ENCODE measurements at regions not wholly inside any gene's neighbourhood (a gene's known extent, or its start where the extent isn't known, plus 50 kb on each side); places are given as distances from the start of the nearest gene placed in this dataset.

GRCh38 chr2:13156916-13157315 lies 440.2 kb downstream of the TRIB2 start:
- Histone ChIP-seq H3K36me3 (ENCODE audit: control insufficient read depth, insufficient read depth, low read length) (no peaks in the 10 kb centered on the region), H3K4me3 (ENCODE audit: low read depth, low read length) (no peak overlapping the region), H3K4me1 (ENCODE audit: control insufficient read depth, insufficient read depth, low read length) (no peaks in the 10 kb centered on the region), H3K9me3 (ENCODE audit: control insufficient read depth, insufficient read depth, low read length) (no peaks in the 10 kb centered on the region), H3K27me3 (ENCODE audit: control insufficient read depth, insufficient read depth, low read length) (no peaks in the 10 kb centered on the region), H3K27ac (ENCODE audit: low read depth, low read length) (no peak overlapping the region)
- peak in 1 of 6 donors; percentile 35 for DNase-seq (ENCODE audit: low read depth in 4 of 6, low spot score in 6 of 6)
- WGBS (ENCODE audit: insufficient coverage) = no CpG with 5 or more reads among the region's 2 CpGs

GRCh38 chr2:13158466-13158865 lies 441.7 kb downstream of the TRIB2 start:
- Histone ChIP-seq H3K9me3 (ENCODE audit: control insufficient read depth, insufficient read depth, low read length) (no peaks in the 10 kb centered on the region), H3K27me3 (ENCODE audit: control insufficient read depth, insufficient read depth, low read length) (no peaks in the 10 kb centered on the region), H3K36me3 (ENCODE audit: control insufficient read depth, insufficient read depth, low read length) (no peaks in the 10 kb centered on the region), H3K4me1 (ENCODE audit: control insufficient read depth, insufficient read depth, low read length) (no peaks in the 10 kb centered on the region), H3K4me3 (ENCODE audit: low read depth, low read length) (no peak overlapping the region), H3K27ac (ENCODE audit: low read depth, low read length) (no peak overlapping the region)
- no peak for DNase-seq (ENCODE audit: low read depth in 4 of 6, low spot score in 6 of 6)
- WGBS (ENCODE audit: insufficient coverage) = 100% methylated on average over 1 of the region's 3 CpGs

GRCh38 chr2:13180729-13181128 lies 464.0 kb downstream of the TRIB2 start:
- H3K27me3 ChIP-seq (ENCODE audit: control insufficient read depth, insufficient read depth, low read length) = no peaks in the 10 kb centered on the region
- WGBS (ENCODE audit: insufficient coverage) = no CpG with 5 or more reads among the region's 1 CpG
- no peak overlapping the region for H3K27ac ChIP-seq (ENCODE audit: low read depth, low read length)
- DNase-seq (ENCODE audit: low read depth in 4 of 6, low spot score in 6 of 6) = no peak
- H3K4me1 ChIP-seq (ENCODE audit: control insufficient read depth, insufficient read depth, low read length) = no peaks in the 10 kb centered on the region
- no peak overlapping the region for H3K4me3 ChIP-seq (ENCODE audit: low read depth, low read length)
- no peaks in the 10 kb centered on the region for H3K36me3 ChIP-seq (ENCODE audit: control insufficient read depth, insufficient read depth, low read length)
- no peaks in the 10 kb centered on the region for H3K9me3 ChIP-seq (ENCODE audit: control insufficient read depth, insufficient read depth, low read length)

GRCh38 chr2:13193075-13193474 lies 476.3 kb downstream of the TRIB2 start:
- WGBS (ENCODE audit: insufficient coverage) = 67% methylated on average over 1 of the region's 4 CpGs
- Histone ChIP-seq H3K4me1 (ENCODE audit: control insufficient read depth, insufficient read depth, low read length) (no peaks in the 10 kb centered on the region), H3K27me3 (ENCODE audit: control insufficient read depth, insufficient read depth, low read length) (no peaks in the 10 kb centered on the region), H3K27ac (ENCODE audit: low read depth, low read length) (no peak overlapping the region), H3K9me3 (ENCODE audit: control insufficient read depth, insufficient read depth, low read length) (no peaks in the 10 kb centered on the region), H3K36me3 (ENCODE audit: control insufficient read depth, insufficient read depth, low read length) (no peaks in the 10 kb centered on the region), H3K4me3 (ENCODE audit: low read depth, low read length) (no peak overlapping the region)
- DNase-seq (ENCODE audit: low read depth in 4 of 6, low spot score in 6 of 6) = peak in 1 of 6 donors; percentile 39

- no peak overlapping the region for H3K27ac ChIP-seq (ENCODE audit: low read depth, low read length)
- H3K4me1 ChIP-seq (ENCODE audit: control insufficient read depth, insufficient read depth, low read length) = no peaks in the 10 kb centered on the region
- DNase-seq (ENCODE audit: low read depth in 4 of 6, low spot score in 6 of 6) = peak; percentile 28 to 93 (median 54)
- no peaks in the 10 kb centered on the region for H3K27me3 ChIP-seq (ENCODE audit: control insufficient read depth, insufficient read depth, low read length)
- WGBS (ENCODE audit: insufficient coverage) = no CpG with 5 or more reads among the region's 1 CpG
- no peak overlapping the region for H3K4me3 ChIP-seq (ENCODE audit: low read depth, low read length)
- no peaks in the 10 kb centered on the region for H3K9me3 ChIP-seq (ENCODE audit: control insufficient read depth, insufficient read depth, low read length)
- no peaks in the 10 kb centered on the region for H3K36me3 ChIP-seq (ENCODE audit: control insufficient read depth, insufficient read depth, low read length)
Measured at GRCh38 chr2:13193900-13194299, 477.2 kb downstream of the TRIB2 start.

GRCh38 chr2:13195270-13195669 lies 478.5 kb downstream of the TRIB2 start:
- no peaks in the 10 kb centered on the region for H3K9me3 ChIP-seq (ENCODE audit: control insufficient read depth, insufficient read depth, low read length)
- DNase-seq (ENCODE audit: low read depth in 4 of 6, low spot score in 6 of 6) = no peak
- no peak overlapping the region for H3K4me3 ChIP-seq (ENCODE audit: low read depth, low read length)
- no peaks in the 10 kb centered on the region for H3K4me1 ChIP-seq (ENCODE audit: control insufficient read depth, insufficient read depth, low read length)
- H3K27ac ChIP-seq (ENCODE audit: low read depth, low read length) = no peak overlapping the region
- H3K27me3 ChIP-seq (ENCODE audit: control insufficient read depth, insufficient read depth, low read length) = no peaks in the 10 kb centered on the region
- no peaks in the 10 kb centered on the region for H3K36me3 ChIP-seq (ENCODE audit: control insufficient read depth, insufficient read depth, low read length)
- no CpG with 5 or more reads among the region's 1 CpG for WGBS (ENCODE audit: insufficient coverage)

GRCh38 chr2:13197248-13197647 lies 480.5 kb downstream of the TRIB2 start:
- Histone ChIP-seq H3K4me1 (ENCODE audit: control insufficient read depth, insufficient read depth, low read length) (no peaks in the 10 kb centered on the region), H3K36me3 (ENCODE audit: control insufficient read depth, insufficient read depth, low read length) (no peaks in the 10 kb centered on the region), H3K4me3 (ENCODE audit: low read depth, low read length) (no peak overlapping the region), H3K27me3 (ENCODE audit: control insufficient read depth, insufficient read depth, low read length) (no peaks in the 10 kb centered on the region), H3K9me3 (ENCODE audit: control insufficient read depth, insufficient read depth, low read length) (no peaks in the 10 kb centered on the region), H3K27ac (ENCODE audit: low read depth, low read length) (no peak overlapping the region)
- DNase-seq (ENCODE audit: low read depth in 4 of 6, low spot score in 6 of 6) = no peak
- WGBS (ENCODE audit: insufficient coverage) = 57% methylated on average over 1 of the region's 1 CpG

- no peaks in the 10 kb centered on the region for H3K27me3 ChIP-seq (ENCODE audit: control insufficient read depth, insufficient read depth, low read length)
- peaks cover 1% of the 10 kb centered on the region for H3K9me3 ChIP-seq (ENCODE audit: control insufficient read depth, insufficient read depth, low read length)
- no peak overlapping the region for H3K4me3 ChIP-seq (ENCODE audit: low read depth, low read length)
- WGBS (ENCODE audit: insufficient coverage) = no CpG with 5 or more reads among the region's 2 CpGs
- no peaks in the 10 kb centered on the region for H3K4me1 ChIP-seq (ENCODE audit: control insufficient read depth, insufficient read depth, low read length)
- no peak overlapping the region for H3K27ac ChIP-seq (ENCODE audit: low read depth, low read length)
- no peaks in the 10 kb centered on the region for H3K36me3 ChIP-seq (ENCODE audit: control insufficient read depth, insufficient read depth, low read length)
- no peak for DNase-seq (ENCODE audit: low read depth in 4 of 6, low spot score in 6 of 6)
Measured at GRCh38 chr2:13201924-13202323, 485.2 kb downstream of the TRIB2 start.

- no peaks in the 10 kb centered on the region for H3K27me3 ChIP-seq (ENCODE audit: control insufficient read depth, insufficient read depth, low read length)
- no peak overlapping the region for H3K27ac ChIP-seq (ENCODE audit: low read depth, low read length)
- H3K9me3 ChIP-seq (ENCODE audit: control insufficient read depth, insufficient read depth, low read length) = peaks cover 4% of the 10 kb centered on the region
- H3K4me3 ChIP-seq (ENCODE audit: low read depth, low read length) = no peak overlapping the region
- no peaks in the 10 kb centered on the region for H3K36me3 ChIP-seq (ENCODE audit: control insufficient read depth, insufficient read depth, low read length)
- no peak for DNase-seq (ENCODE audit: low read depth in 4 of 6, low spot score in 6 of 6)
- no peaks in the 10 kb centered on the region for H3K4me1 ChIP-seq (ENCODE audit: control insufficient read depth, insufficient read depth, low read length)
Measured at GRCh38 chr2:13212115-13212514, 495.4 kb downstream of the TRIB2 start.

DNA sequence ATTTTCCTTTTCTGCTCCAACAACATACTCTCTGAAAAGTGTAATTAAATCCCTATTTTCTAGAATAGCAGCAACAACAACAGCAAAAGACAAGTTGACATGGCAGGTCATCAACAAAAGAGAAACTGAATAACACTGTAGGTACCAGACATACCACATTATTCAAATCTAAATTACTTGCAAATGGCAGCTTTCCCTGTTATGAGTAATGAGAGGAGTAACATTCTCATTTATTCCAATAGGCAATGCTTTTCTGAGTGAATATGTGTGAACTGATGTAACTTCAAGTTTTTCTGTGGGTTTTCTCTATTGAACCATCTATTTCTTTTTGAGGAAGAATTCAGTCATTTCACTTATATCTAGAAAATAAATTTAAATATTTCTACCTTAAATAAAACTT lies 501.5 kb downstream of the TRIB2 start:
- no peak overlapping the region for H3K4me3 ChIP-seq (ENCODE audit: low read depth, low read length)
- H3K27me3 ChIP-seq (ENCODE audit: control insufficient read depth, insufficient read depth, low read length) = no peaks in the 10 kb centered on the region
- H3K36me3 ChIP-seq (ENCODE audit: control insufficient read depth, insufficient read depth, low read length) = no peaks in the 10 kb centered on the region
- H3K27ac ChIP-seq (ENCODE audit: low read depth, low read length) = no peak overlapping the region
- DNase-seq (ENCODE audit: low read depth in 4 of 6, low spot score in 6 of 6) = no peak
- no peaks in the 10 kb centered on the region for H3K4me1 ChIP-seq (ENCODE audit: control insufficient read depth, insufficient read depth, low read length)
- H3K9me3 ChIP-seq (ENCODE audit: control insufficient read depth, insufficient read depth, low read length) = peaks cover 4% of the 10 kb centered on the region

All from spinal cord (tissue), 9 donors.